Esophagus squamous epithelium (tissue), 4 donors: ENCODE measurements at regions not wholly inside any gene's neighbourhood (a gene's known extent, or its start where the extent isn't known, plus 50 kb on each side); places are given as distances from the start of the nearest gene placed in this dataset.

Source experiments
- CTCF ChIP-seq, 6 experiments: fragments of 450-650 bp in 4 of 6; fragments of 200-600 bp in 2 of 6; sonication (generic) in 2 of 6; IDR thresholded peaks; one replicate each; pipeline ENCODE4 v1.5.1; 2016 to 2019; ENCODE audit warnings: antibody characterized with exemption in 6 of 6, mild to moderate bottlenecking in 4 of 6, moderate library complexity in 4 of 6
- POLR2A ChIP-seq, 4 donors: fragments of 450-650 bp; IDR thresholded peaks; one replicate each; pipeline ENCODE4 v1.6.1; 2017; ENCODE audit warnings: antibody characterized with exemption in 4 of 4, mild to moderate bottlenecking in 4 of 4, moderate library complexity in 3 of 4

- TF ChIP-seq POLR2A (IDR thresholded peaks at IDR 0.05) (no peak), CTCF (IDR thresholded peaks at IDR 0.05) (no peak)
Measured at GRCh38 chr2:146455325-146455724, 1389.5 kb upstream of the ACVR2A start.
